H1 (cell line): ENCODE measurements at regions not wholly inside any gene's neighbourhood (a gene's known extent, or its start where the extent isn't known, plus 50 kb on each side); places are given as distances from the start of the nearest gene placed in this dataset.

Experiments used
- CTCF ChIA-PET: fragments of 300-600 bp; sonication (Branson Sonifier 250); formaldehyde crosslinking; loops from one replicate; lab custom pipeline; 2021; ENCODE audit not compliant: partially characterized antibody; lab: Charles Lee
- POLR2A ChIA-PET: fragments of 300-600 bp; sonication (Branson Sonifier 250); formaldehyde crosslinking; loops from one replicate; lab custom pipeline; 2021; ENCODE audit warnings: inconsistent platforms; ENCODE audit not compliant: partially characterized antibody; lab: Charles Lee
- DNase-seq, 2 experiments: peaks; one replicate each; pipeline versions ENCODE4 v3.0.0 to v3.0.0-alpha.2; 2010 to 2022; ENCODE audit warnings: low spot score in 2 of 2, low read depth in 1 of 2, mixed read lengths in 1 of 2
- FAIRE-seq: peaks from 2 replicates; lab custom pipeline; 2011; peaks lifted over from hg19 to GRCh38; lab: Jason Lieb, UNC
- H2AFZ ChIP-seq: 2 replicates; pipeline ENCODE4 v1.8.1; 2012; ENCODE audit warnings: low read length, inconsistent platforms
- H2AK5ac ChIP-seq: 2 replicates; pipeline ENCODE4 v1.6.1; 2013; ENCODE audit warnings: low read depth, low read length
- H2BK120ac ChIP-seq: replicated peaks from 2 replicates; pipeline ENCODE3; 2013; ENCODE audit warnings: low read depth, low read length, inconsistent platforms
- H2BK12ac ChIP-seq: 2 replicates; pipeline ENCODE4 v1.6.1; 2013; ENCODE audit warnings: low read depth, low read length
- H2BK15ac ChIP-seq: 2 replicates; pipeline ENCODE4 v1.6.1; 2013; ENCODE audit warnings: low read length
- H2BK20ac ChIP-seq: 2 replicates; pipeline ENCODE4 v1.6.1; 2013; ENCODE audit warnings: low read length
- H2BK5ac ChIP-seq: 2 replicates; pipeline ENCODE4 v1.6.1; 2013; ENCODE audit warnings: low read depth, low read length
- H3K14ac ChIP-seq: 2 replicates; pipeline ENCODE4 v1.6.1; 2013; ENCODE audit warnings: inconsistent platforms; ENCODE audit not compliant: insufficient read length
- H3K18ac ChIP-seq: 2 replicates; pipeline ENCODE4 v1.6.1; 2013; ENCODE audit warnings: low read length; ENCODE audit errors: extremely low read depth
- H3K23ac ChIP-seq: 2 replicates; pipeline ENCODE4 v1.6.1; 2013; ENCODE audit warnings: inconsistent platforms; ENCODE audit not compliant: insufficient read length
- H3K23me2 ChIP-seq: 2 replicates; pipeline ENCODE4 v1.6.1; 2013; ENCODE audit warnings: low read depth, low read length
- H3K27ac ChIP-seq: 2 replicates; pipeline ENCODE4 v1.6.1; 2011; ENCODE audit warnings: low read depth, low read length, inconsistent platforms
- H3K27me3 ChIP-seq, 4 experiments: replicated peaks in 1 of 4; 1 replicate in 1 of 4; 2 replicates in 3 of 4; pipeline versions ENCODE4 v1.6.1 to v1.8.1; 2011 to 2013; ENCODE audit warnings: low read length in 3 of 4, mild to moderate bottlenecking in 3 of 4, inconsistent platforms in 2 of 4, mixed read lengths in 2 of 4, moderate library complexity in 1 of 4; ENCODE audit not compliant: control insufficient read depth in 3 of 4, insufficient read depth in 3 of 4; ENCODE audit errors: extremely low read depth in 1 of 4
- H3K36me3 ChIP-seq, 4 experiments: 2 replicates each; pipeline versions ENCODE4 v1.6.1 to v1.8.1; 2011 to 2013; ENCODE audit warnings: mild to moderate bottlenecking in 4 of 4, low read length in 3 of 4, moderate library complexity in 2 of 4, control low read depth in 1 of 4, inconsistent platforms in 1 of 4; ENCODE audit not compliant: insufficient read depth in 4 of 4, control insufficient read depth in 2 of 4
- H3K4ac ChIP-seq: replicated peaks from 2 replicates; pipeline ENCODE3; 2013; ENCODE audit warnings: low read length, low read depth, mixed read lengths, inconsistent platforms; ENCODE audit not compliant: insufficient read length
- H3K4me1 ChIP-seq, 4 experiments: replicated peaks in 1 of 4; 1 replicate in 1 of 4; 2 replicates in 3 of 4; pipeline versions ENCODE4 v1.6.1 to v1.8.1; 2011 to 2013; ENCODE audit warnings: low read length in 3 of 4, inconsistent platforms in 2 of 4, mixed read lengths in 1 of 4; ENCODE audit not compliant: insufficient read depth in 4 of 4, control insufficient read depth in 3 of 4
- H3K4me2 ChIP-seq, 2 experiments: 2 replicates each; pipeline versions ENCODE4 v1.6.1 to v1.8.1; 2011 to 2013; ENCODE audit warnings: low read depth in 2 of 2, low read length in 2 of 2, control low read depth in 1 of 2, inconsistent platforms in 1 of 2, mild to moderate bottlenecking in 1 of 2; ENCODE audit not compliant: insufficient read depth in 1 of 2
- H3K4me3 ChIP-seq, 4 experiments: fragments of 200-600, 300-600 bp in 1 of 4; sonication (generic), shearing (Covaris generic), sonication (Bioruptor Twin) in 1 of 4; 2 replicates each; pipeline versions ENCODE4 v1.5.1 to v1.8.1; 2011 to 2016; ENCODE audit warnings: low read length in 4 of 4, low read depth in 3 of 4, control low read depth in 2 of 4, inconsistent platforms in 2 of 4, mild to moderate bottlenecking in 2 of 4, mixed read lengths in 1 of 4, moderate library complexity in 1 of 4; ENCODE audit not compliant: insufficient read depth in 2 of 4; ENCODE audit errors: extremely low read depth in 1 of 4
- H3K56ac ChIP-seq: replicated peaks from 2 replicates; pipeline ENCODE3; 2013; ENCODE audit warnings: low read depth, mild to moderate bottlenecking, mixed read lengths, low read length, inconsistent platforms; ENCODE audit not compliant: insufficient read length
- H3K79me1 ChIP-seq: 2 replicates; pipeline ENCODE4 v1.6.1; 2013; ENCODE audit warnings: low read depth, low read length, control low read depth
- H3K79me2 ChIP-seq, 2 experiments: 2 replicates each; pipeline versions ENCODE4 v1.6.1 to v1.8.1; 2012 to 2013; ENCODE audit warnings: low read length in 2 of 2, mild to moderate bottlenecking in 2 of 2, inconsistent platforms in 1 of 2; ENCODE audit not compliant: insufficient read depth in 2 of 2, control insufficient read depth in 1 of 2
- H3K9ac ChIP-seq, 4 experiments: replicated peaks in 1 of 4; 1 replicate in 1 of 4; 2 replicates in 3 of 4; pipeline versions ENCODE4 v1.6.1 to v1.8.1; 2011 to 2013; ENCODE audit warnings: low read depth in 3 of 4, low read length in 3 of 4, control low read depth in 2 of 4, mild to moderate bottlenecking in 2 of 4, moderate library complexity in 2 of 4, inconsistent platforms in 1 of 4; ENCODE audit errors: extremely low read depth in 1 of 4
- H3K9me3 ChIP-seq, 2 experiments: 2 replicates each; pipeline versions ENCODE4 v1.6.1 to v1.8.1; 2012 to 2013; ENCODE audit warnings: mild to moderate bottlenecking in 2 of 2, moderate library complexity in 2 of 2, control low read depth in 1 of 2, inconsistent platforms in 1 of 2, low read depth in 1 of 2, low read length in 1 of 2, mixed read lengths in 1 of 2; ENCODE audit not compliant: insufficient read depth in 2 of 2
- H4K20me1 ChIP-seq, 2 experiments: replicated peaks in 1 of 2; 2 replicates each; pipeline versions ENCODE3 to v1.8.1; 2011 to 2013; ENCODE audit warnings: inconsistent platforms in 2 of 2, low read length in 2 of 2, mild to moderate bottlenecking in 1 of 2; ENCODE audit not compliant: insufficient read depth in 2 of 2, control insufficient read depth in 1 of 2
- H4K5ac ChIP-seq: 2 replicates; pipeline ENCODE4 v1.6.1; 2013; ENCODE audit warnings: low read length, low read depth, mixed read lengths, inconsistent platforms; ENCODE audit not compliant: insufficient read length
- H4K8ac ChIP-seq: 2 replicates; pipeline ENCODE4 v1.8.0; 2013; ENCODE audit warnings: mild to moderate bottlenecking, moderate library complexity, low read length, inconsistent platforms; ENCODE audit not compliant: insufficient read depth; ENCODE audit errors: extremely low read depth
- H4K91ac ChIP-seq: replicated peaks from 2 replicates; pipeline ENCODE3; 2013; ENCODE audit warnings: low read length, mixed read lengths, inconsistent platforms; ENCODE audit not compliant: insufficient read length
- CBX5 ChIP-seq: fragments of 300-800, 300-1000 bp; sonication (generic); IDR thresholded peaks from 2 replicates; pipeline ENCODE4 v1.7.1; 2016; ENCODE audit warnings: antibody characterized with exemption, low read length, low read depth
- CEBPB ChIP-seq: IDR thresholded peaks from 2 replicates; pipeline ENCODE4 v1.6.1; 2012; ENCODE audit warnings: low read depth, low read length
- CTCF ChIP-seq, 3 experiments: IDR thresholded peaks; 1 replicate in 2 of 3; 2 replicates in 1 of 3; pipeline versions ENCODE4 v1.5.1 to v1.6.1; 2011; ENCODE audit warnings: low read length in 3 of 3, mild to moderate bottlenecking in 3 of 3, inconsistent platforms in 2 of 3, low read depth in 1 of 3, moderate library complexity in 1 of 3; ENCODE audit not compliant: insufficient read depth in 1 of 3; ENCODE audit errors: control extremely low read depth in 1 of 3
- E2F6 ChIP-seq: IDR thresholded peaks from 2 replicates; pipeline ENCODE4 v1.6.1; 2012; ENCODE audit warnings: inconsistent platforms
- JUND ChIP-seq: IDR thresholded peaks from 2 replicates; pipeline ENCODE4 v1.6.1; 2011; ENCODE audit warnings: mild to moderate bottlenecking, improper control_type of control experiment, low read length
- KDM4A ChIP-seq: IDR thresholded peaks from one replicate; pipeline ENCODE4 v1.7.1; 2012; ENCODE audit warnings: low read depth, mild to moderate bottlenecking, moderate library complexity, low read length, inconsistent platforms; ENCODE audit not compliant: severe bottlenecking
- SAP30 ChIP-seq: fragments of 300-600 bp; sonication (generic); IDR thresholded peaks from 2 replicates; pipeline ENCODE4 v1.7.1; 2012; ENCODE audit warnings: low read length, moderate library complexity, mild to moderate bottlenecking, inconsistent platforms; ENCODE audit not compliant: insufficient read depth, insufficient replicate concordance
- TCF12 ChIP-seq: IDR thresholded peaks from 2 replicates; pipeline ENCODE4 v1.6.1; 2011; ENCODE audit warnings: low read depth, mild to moderate bottlenecking, low read length
- YY1 ChIP-seq: IDR thresholded peaks from 2 replicates; pipeline ENCODE4 v1.6.1; 2011; ENCODE audit warnings: low read depth, mild to moderate bottlenecking, low read length
- WGBS, 2 experiments: shearing (Covaris generic) in 1 of 2; methylation state at CpG; one replicate each; pipeline versions ENCODE4 v1.1.6 to v1.1.7; 2013 to 2015; ENCODE audit warnings: low lambda C conversion rate in 2 of 2, mixed read lengths in 2 of 2, inconsistent platforms in 1 of 2, low coverage in 1 of 2, missing lambda C conversion rate in 1 of 2; ENCODE audit not compliant: insufficient replicate concordance in 2 of 2, insufficient coverage in 1 of 2, insufficient read length in 1 of 2; ENCODE audit errors: extremely low coverage in 1 of 2, missing lambda C conversion rate in 1 of 2; 5-methylcytosine and 5-hydroxymethylcytosine counted together

DNA sequence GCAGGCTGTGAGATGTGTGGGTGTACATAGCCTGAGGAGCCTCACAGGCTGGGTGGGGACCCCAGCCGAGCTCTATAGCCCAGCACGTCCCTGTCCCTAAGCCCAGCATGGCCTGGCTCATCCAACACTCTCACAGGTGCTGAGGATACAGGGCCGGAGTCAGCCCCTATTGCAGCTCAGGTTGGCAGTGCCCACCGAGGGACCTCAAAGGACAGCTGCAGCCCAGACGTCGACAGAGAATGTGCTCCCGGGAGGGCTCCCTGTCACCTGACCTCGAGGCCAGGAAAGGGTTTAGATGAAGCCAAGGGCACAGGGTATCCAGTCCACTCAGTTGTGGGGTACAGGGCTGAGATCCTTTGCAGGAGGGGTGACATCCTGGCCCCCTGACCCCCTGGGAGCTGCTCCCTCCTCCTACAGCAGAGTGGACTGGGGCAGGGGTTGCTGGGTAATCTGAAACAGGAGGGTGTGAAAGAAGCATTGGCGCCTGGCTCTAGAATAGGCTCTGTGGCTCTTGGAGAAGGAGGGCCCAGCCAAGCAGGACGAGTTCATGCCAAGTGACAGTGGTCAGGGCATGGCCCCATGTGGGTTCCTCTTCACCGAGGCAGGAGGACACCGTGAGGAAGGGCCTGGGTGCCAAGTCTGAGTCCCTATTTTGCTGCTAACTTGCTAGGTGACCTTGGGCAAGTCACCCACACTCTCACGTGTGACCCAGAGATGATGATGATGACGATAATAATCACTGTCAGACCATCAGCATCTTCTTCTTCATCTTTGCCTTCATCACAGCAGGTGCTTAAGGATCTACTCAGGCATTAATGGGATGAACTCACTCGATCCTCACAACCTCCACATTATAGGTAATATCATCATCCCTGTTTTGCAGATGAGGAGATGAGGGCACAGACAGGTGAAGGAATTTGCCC, 68.0 kb downstream of the RMI2 start:
- H3K23me2 ChIP-seq = no peaks in the 10 kb centered on the region
- H4K5ac ChIP-seq = no peak overlapping the region
- H3K79me1 ChIP-seq = no peaks in the 10 kb centered on the region
- no peaks in the 10 kb centered on the region for H3K79me2 ChIP-seq
- no peak overlapping the region for H3K23ac ChIP-seq
- CTCF ChIA-PET = interaction anchor here (0.6 to 5.7 kb wide), 11 partner anchors 8 to 1128 kb away, joined by 3 to 48 read pairs (median 3); no protein-coding TSS in a partner anchor
- no peaks in the 10 kb centered on the region; a peak in 2 of 8 replicates for H3K36me3 ChIP-seq
- H2BK15ac ChIP-seq = no peak overlapping the region
- H4K91ac ChIP-seq = no peak overlapping the region
- no peaks in the 10 kb centered on the region for H3K27me3 ChIP-seq
- H3K18ac ChIP-seq = no peak overlapping the region
- DNase-seq (no peak), FAIRE-seq (no peak)
- no peak overlapping the region for H2BK5ac ChIP-seq
- H4K20me1 ChIP-seq = peaks cover 0 to 2% of the 10 kb centered on the region in 2 experiments
- H2BK120ac ChIP-seq = no peak overlapping the region
- no peak overlapping the region for H2AFZ ChIP-seq
- H4K8ac ChIP-seq = no peak overlapping the region
- H3K9me3 ChIP-seq = no peaks in the 10 kb centered on the region
- H3K27ac ChIP-seq = no peak overlapping the region
- no peak overlapping the region for H2AK5ac ChIP-seq
- WGBS, 2 experiments = 90% methylated on average over 14 of the region's 15 CpGs; no CpG with 5 or more reads in 1 of the 2 experiments
- H2BK12ac ChIP-seq = no peak overlapping the region
- H3K56ac ChIP-seq = no peak overlapping the region
- POLR2A ChIA-PET = interaction anchor here (0.6 kb wide), 1 partner anchor 438 kb away, joined by 3 read pairs; no protein-coding TSS in a partner anchor
- no peak overlapping the region for H3K4me2 ChIP-seq
- no peak overlapping the region for H3K9ac ChIP-seq
- no peak overlapping the region for H3K4ac ChIP-seq
- no peak overlapping the region for H3K4me3 ChIP-seq
- H3K4me1 ChIP-seq = peaks cover 0 to 5% (median 0%) of the 10 kb centered on the region in 4 experiments; a peak in 2 of 7 replicates
- H3K14ac ChIP-seq = no peak overlapping the region
- H2BK20ac ChIP-seq = no peak overlapping the region
- TF ChIP-seq CEBPB (no peak), CBX5 (no peak), TCF12 (no peak), SAP30 (no peak), E2F6 (no peak), JUND (no peak), CTCF (IDR thresholded peaks at IDR 0.05; ENCODE audit: control extremely low read depth in 1 of 3, insufficient read depth in 1 of 3, low read depth in 1 of 3, low read length in 3 of 3) (no peak), KDM4A (no peak), YY1 (no peak)
